Sigmoid colon (tissue), 4 donors: ENCODE measurements at regions not wholly inside any gene's neighbourhood (a gene's known extent, or its start where the extent isn't known, plus 50 kb on each side); places are given as distances from the start of the nearest gene placed in this dataset.
"Not testable (repeated sequence)": the region's sequence is repeated elsewhere in the genome, so short reads cannot be mapped to it uniquely, and the experiment has no call there.

Experiments used
- CTCF ChIP-seq, 4 experiments: fragments of 450-650 bp in 3 of 4; fragments of 200-600 bp in 1 of 4; IDR thresholded peaks; one replicate each; pipeline ENCODE4 v1.5.1; 2016 to 2019; ENCODE audit warnings: antibody characterized with exemption in 4 of 4, mild to moderate bottlenecking in 3 of 4, moderate library complexity in 2 of 4
- EP300 ChIP-seq, 4 donors: sonication (generic); formaldehyde crosslinking; IDR thresholded peaks; one replicate each; pipeline ENCODE4 v1.6.1; 2017; ENCODE audit warnings: antibody characterized with exemption in 4 of 4
- POLR2A ChIP-seq, 2 donors: fragments of 450-650 bp; IDR thresholded peaks; one replicate each; pipeline ENCODE4 v1.6.1; 2016; ENCODE audit warnings: antibody characterized with exemption in 2 of 2, mild to moderate bottlenecking in 2 of 2, moderate library complexity in 2 of 2
- POLR2AphosphoS5 ChIP-seq, 4 donors: sonication (generic); formaldehyde crosslinking; IDR thresholded peaks; one replicate each; pipeline ENCODE4 v1.6.1; 2017; ENCODE audit warnings: antibody characterized with exemption in 4 of 4

DNA sequence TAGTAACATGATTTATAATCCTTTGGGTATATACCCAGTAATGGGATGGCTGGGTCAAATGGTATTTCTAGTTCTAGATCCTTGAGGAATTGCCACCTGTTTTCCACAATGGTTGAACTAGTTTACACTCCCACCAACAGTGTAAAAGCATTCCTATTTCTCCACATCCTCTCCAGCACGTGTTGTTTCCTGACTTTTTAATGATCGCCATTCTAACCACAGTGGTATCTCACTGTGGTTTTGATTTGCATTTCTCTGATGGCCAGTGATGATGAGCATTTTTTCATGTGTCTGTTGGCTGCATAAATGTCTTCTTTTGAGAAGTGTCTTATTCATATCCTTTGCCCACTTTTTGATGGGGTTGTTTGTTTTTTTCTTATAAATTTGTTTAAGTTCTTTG lies 152.6 kb upstream of the PFN2 start:
- TF ChIP-seq CTCF, POLR2A, POLR2AphosphoS5, EP300 (IDR thresholded peaks at IDR 0.05): not testable (repeated sequence)
